M059J (cell line): ENCODE measurements at regions not wholly inside any gene's neighbourhood (a gene's known extent, or its start where the extent isn't known, plus 50 kb on each side); places are given as distances from the start of the nearest gene placed in this dataset.
"Not testable (repeated sequence)": the region's sequence is repeated elsewhere in the genome, so short reads cannot be mapped to it uniquely, and the experiment has no call there.

ENCODE experiments used
- DNase-seq: peaks from one replicate; pipeline ENCODE4 v3.0.0-alpha.2; 2012; ENCODE audit warnings: low read depth

- no peak for DNase-seq
Observed at GRCh38 chr5:17364987-17365810, 132.8 kb upstream of the TAF11L2 start.

GRCh38 chr5:17365811-17366138 lies 132.3 kb upstream of the TAF11L2 start:
- DNase-seq: peak; percentile 97

- DNase-seq: no peak
Observed at GRCh38 chr5:17367256-17367840, 130.7 kb upstream of the TAF11L2 start.

- DNase-seq: no peak
Observed at GRCh38 chr5:17370651-17371050, 127.4 kb upstream of the TAF11L2 start.

- DNase-seq: no peak
Observed at GRCh38 chr5:17373406-17373805, 124.6 kb upstream of the TAF11L2 start.

- DNase-seq: peak; percentile 71
Observed at GRCh38 chr5:17373814-17374556, 124.0 kb upstream of the TAF11L2 start.

GRCh38 chr5:17374973-17375742 lies 122.9 kb upstream of the TAF11L2 start:
- peak; percentile 94 for DNase-seq

- not testable (repeated sequence) for DNase-seq
Observed at GRCh38 chr5:17375886-17376285, 122.1 kb upstream of the TAF11L2 start.

GRCh38 chr5:17378346-17378997 lies 119.6 kb upstream of the TAF11L2 start:
- peak; percentile 76 for DNase-seq

- DNase-seq: peak; percentile 89
Observed at GRCh38 chr5:17379100-17379951, 118.7 kb upstream of the TAF11L2 start.

- no peak for DNase-seq
Observed at GRCh38 chr5:17381932-17382331, 116.1 kb upstream of the TAF11L2 start.

GRCh38 chr5:17383526-17383925 lies 114.5 kb upstream of the TAF11L2 start:
- DNase-seq: no peak

- no peak for DNase-seq
Observed at GRCh38 chr5:17384181-17384580, 113.8 kb upstream of the TAF11L2 start.

- no peak for DNase-seq
Observed at GRCh38 chr5:17388717-17389116, 109.3 kb upstream of the TAF11L2 start.

- no peak for DNase-seq
Observed at GRCh38 chr5:17394086-17394485, 103.9 kb upstream of the TAF11L2 start.

GRCh38 chr5:17395106-17395880 lies 102.7 kb upstream of the TAF11L2 start:
- DNase-seq: no peak

GRCh38 chr5:17396247-17396646 lies 101.8 kb upstream of the TAF11L2 start:
- no peak for DNase-seq

GRCh38 chr5:17398431-17398830 lies 99.6 kb upstream of the TAF11L2 start:
- peak; percentile 97 for DNase-seq

GRCh38 chr5:17398866-17399835 lies 98.9 kb upstream of the TAF11L2 start:
- DNase-seq: no peak
